ENCODE measurements at regions not wholly inside any gene's neighbourhood (a gene's known extent, or its start where the extent isn't known, plus 50 kb on each side); places are given as distances from the start of the nearest gene placed in this dataset.
"Not testable (repeated sequence)": the region's sequence is repeated elsewhere in the genome, so short reads cannot be mapped to it uniquely, and the experiment has no call there.

- not testable (repeated sequence) for H3K4me3 Mint-ChIP-seq
Observed at GRCh38 chr15:24518772-24519171, 156.8 kb upstream of the NPAP1 start.

DNA sequence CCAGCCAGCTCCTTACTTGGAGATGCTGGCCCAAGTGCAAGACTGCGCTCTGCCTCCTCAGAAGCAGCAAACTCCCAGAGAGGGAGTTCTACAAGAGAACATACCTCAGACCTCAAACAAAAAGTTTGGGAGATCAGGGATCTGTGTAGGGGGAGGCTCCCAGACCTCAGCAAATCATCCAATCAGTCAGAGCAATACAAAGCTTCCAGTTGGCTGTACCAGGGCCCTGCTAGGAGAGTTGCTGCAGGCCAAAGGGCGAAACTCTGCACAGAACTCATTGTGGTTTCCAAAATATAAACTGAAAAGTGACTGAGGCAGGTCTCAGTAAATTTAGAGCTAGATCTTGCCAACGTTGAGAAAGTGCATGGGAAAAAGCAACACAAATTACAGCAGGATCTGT lies 144.3 kb upstream of the NPAP1 start:
- not testable (repeated sequence) for H3K27ac Mint-ChIP-seq; DNase-seq (ENCODE audit: low spot score); H3K4me1 Mint-ChIP-seq (ENCODE audit: low read depth); H3K27me3 Mint-ChIP-seq (ENCODE audit: low read depth); H3K36me3 Mint-ChIP-seq (ENCODE audit: low read depth); H3K4me3 Mint-ChIP-seq
- H3K9me3 Mint-ChIP-seq = peaks cover 44% of the 10 kb centered on the region

More at GRCh38 chr15:24518772-24519171, 156.8 kb upstream of the NPAP1 start:
- H3K9me3 Mint-ChIP-seq = peaks cover 21% of the 10 kb centered on the region
- not testable (repeated sequence) for H3K36me3 Mint-ChIP-seq (ENCODE audit: low read depth); H3K27me3 Mint-ChIP-seq (ENCODE audit: low read depth); H3K4me1 Mint-ChIP-seq (ENCODE audit: low read depth); H3K27ac Mint-ChIP-seq; DNase-seq (ENCODE audit: low spot score)

- peaks cover 60% of the 10 kb centered on the region for H3K9me3 Mint-ChIP-seq
- not testable (repeated sequence) for H3K27me3 Mint-ChIP-seq (ENCODE audit: low read depth); H3K4me3 Mint-ChIP-seq; H3K36me3 Mint-ChIP-seq (ENCODE audit: low read depth); DNase-seq (ENCODE audit: low spot score); H3K27ac Mint-ChIP-seq; H3K4me1 Mint-ChIP-seq (ENCODE audit: low read depth)
Observed at GRCh38 chr15:24534032-24534431, 141.5 kb upstream of the NPAP1 start.

GRCh38 chr15:24557281-24557680 lies 118.3 kb upstream of the NPAP1 start:
- H3K4me3 Mint-ChIP-seq; H3K4me1 Mint-ChIP-seq (ENCODE audit: low read depth); DNase-seq (ENCODE audit: low spot score); H3K27ac Mint-ChIP-seq; H3K36me3 Mint-ChIP-seq (ENCODE audit: low read depth); H3K27me3 Mint-ChIP-seq (ENCODE audit: low read depth): not testable (repeated sequence)
- peaks cover 48% of the 10 kb centered on the region for H3K9me3 Mint-ChIP-seq

- peaks cover 81% of the 10 kb centered on the region for H3K9me3 Mint-ChIP-seq
- no peak overlapping the region for H3K4me3 Mint-ChIP-seq
- no peak for DNase-seq (ENCODE audit: low spot score)
- H3K27me3 Mint-ChIP-seq (ENCODE audit: low read depth) = no peaks in the 10 kb centered on the region
- no peaks in the 10 kb centered on the region for H3K36me3 Mint-ChIP-seq (ENCODE audit: low read depth)
- H3K4me1 Mint-ChIP-seq (ENCODE audit: low read depth) = no peaks in the 10 kb centered on the region
- no peak overlapping the region for H3K27ac Mint-ChIP-seq
Observed at GRCh38 chr15:24607636-24608035, 67.9 kb upstream of the NPAP1 start.

GRCh38 chr15:24617646-24618045 lies 57.9 kb upstream of the NPAP1 start:
- Mint-ChIP-seq H3K27me3 (ENCODE audit: low read depth) (no peaks in the 10 kb centered on the region), H3K4me3 (no peak overlapping the region), H3K4me1 (ENCODE audit: low read depth) (no peaks in the 10 kb centered on the region), H3K36me3 (ENCODE audit: low read depth) (no peaks in the 10 kb centered on the region), H3K9me3 (peaks cover 55% of the 10 kb centered on the region), H3K27ac (no peak overlapping the region)
- DNase-seq (ENCODE audit: low spot score) = no peak

DNA sequence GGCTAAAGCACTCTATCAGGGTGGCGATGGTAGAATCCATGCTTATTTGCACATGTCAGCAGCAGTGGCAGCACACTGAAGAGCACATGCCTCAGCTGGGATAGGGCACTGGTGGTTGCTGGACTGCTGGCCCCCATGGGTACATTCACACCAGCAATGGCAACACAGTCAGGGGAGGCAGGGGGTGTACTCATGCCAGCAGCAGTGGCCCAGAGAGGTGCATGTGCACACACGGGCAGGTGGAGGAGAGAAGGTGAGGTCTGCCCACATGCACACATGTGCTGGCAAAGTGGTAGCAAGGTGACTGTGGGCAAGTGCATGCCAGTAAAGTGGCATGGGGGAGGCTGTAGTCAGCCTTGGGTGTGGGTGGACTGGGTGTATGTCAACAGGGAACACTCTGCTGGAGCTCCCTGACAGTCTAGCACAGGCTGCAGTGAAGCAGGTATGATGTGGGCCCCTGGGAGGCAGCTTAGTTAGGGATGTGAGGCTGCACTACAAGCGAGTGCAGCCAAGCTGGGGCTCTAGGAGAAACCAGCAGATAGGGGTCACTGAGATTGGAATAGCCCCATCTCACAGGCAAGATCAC lies 53.9 kb upstream of the NPAP1 start:
- Mint-ChIP-seq H3K27ac (no peak overlapping the region), H3K4me3 (no peak overlapping the region), H3K36me3 (ENCODE audit: low read depth) (no peaks in the 10 kb centered on the region), H3K27me3 (ENCODE audit: low read depth) (no peaks in the 10 kb centered on the region), H3K9me3 (peaks cover 33% of the 10 kb centered on the region), H3K4me1 (ENCODE audit: low read depth) (no peaks in the 10 kb centered on the region)
- DNase-seq (ENCODE audit: low spot score) = no peak
